OCI-M1 (cell line): ENCODE measurements at regions not wholly inside any gene's neighbourhood (a gene's known extent, or its start where the extent isn't known, plus 50 kb on each side); places are given as distances from the start of the nearest gene placed in this dataset.
A peak's percentile ranks its signal among the peaks of the same experiment; 100 is the strongest.
"Not testable (repeated sequence)": the region's sequence is repeated elsewhere in the genome, so short reads cannot be mapped to it uniquely, and the experiment has no call there.

ENCODE experiments used
- DNase-seq: peaks from one replicate; lab custom pipeline; 2025; lab: John Stamatoyannopoulos, UW

DNA sequence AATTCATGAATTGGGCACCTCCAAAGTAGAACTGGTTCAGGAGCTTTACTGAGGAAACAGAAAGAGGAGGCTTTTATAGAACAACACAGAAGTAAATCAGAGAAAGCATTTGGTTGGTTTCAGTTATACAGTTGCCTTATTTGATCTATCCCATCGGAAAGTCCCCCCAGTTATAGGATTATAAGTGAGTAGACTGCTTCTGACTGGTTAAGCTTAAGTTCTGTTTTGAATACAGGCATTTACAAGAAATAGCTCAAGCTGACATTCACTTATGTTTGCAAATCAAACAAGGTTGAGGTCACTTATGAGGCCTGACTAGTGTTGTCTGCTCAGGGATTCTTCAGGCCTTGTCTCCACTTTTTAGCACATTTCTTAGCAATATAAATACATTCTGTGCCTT, 857.4 kb downstream of the EFNB2 start:
- no peak for DNase-seq

DNA sequence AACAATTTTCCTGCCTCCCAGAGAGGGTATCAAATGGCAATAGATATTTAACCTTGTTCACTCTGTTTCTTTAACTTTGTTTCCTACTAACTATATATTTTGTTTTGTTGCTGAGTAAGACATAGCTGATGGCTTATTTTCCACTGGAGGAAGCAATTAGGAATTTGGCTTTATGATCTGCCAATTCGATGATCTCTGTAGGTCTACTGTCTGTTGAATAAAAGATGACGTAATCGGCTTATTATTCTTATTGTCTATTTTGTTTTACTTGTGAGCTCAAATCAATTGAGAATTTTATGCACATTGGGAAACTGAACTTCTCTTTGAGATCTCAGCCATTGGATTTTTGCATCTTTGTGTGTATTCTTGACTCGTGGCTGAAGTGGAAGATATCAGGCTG, 862.6 kb downstream of the EFNB2 start:
- DNase-seq = no peak

DNA sequence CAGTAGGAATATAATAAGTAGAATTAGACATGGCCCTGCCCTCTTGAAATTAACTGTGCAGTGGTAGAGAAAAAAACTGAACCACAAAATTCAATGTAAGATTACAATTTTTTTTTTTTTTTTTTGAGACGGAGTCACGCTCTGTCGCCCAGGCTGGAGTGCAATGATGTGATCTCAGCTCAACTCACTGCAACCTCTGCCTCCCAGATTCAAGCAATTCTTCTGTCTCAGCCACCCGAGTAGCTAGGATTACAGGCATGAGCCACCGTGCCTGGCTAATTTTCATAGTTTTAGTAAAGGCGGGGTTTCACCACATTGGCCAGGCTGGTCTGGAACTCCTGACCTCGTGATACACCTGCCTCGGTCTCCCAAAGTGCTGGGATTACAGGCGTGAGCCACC, 864.3 kb downstream of the EFNB2 start:
- not testable (repeated sequence) for DNase-seq

DNA sequence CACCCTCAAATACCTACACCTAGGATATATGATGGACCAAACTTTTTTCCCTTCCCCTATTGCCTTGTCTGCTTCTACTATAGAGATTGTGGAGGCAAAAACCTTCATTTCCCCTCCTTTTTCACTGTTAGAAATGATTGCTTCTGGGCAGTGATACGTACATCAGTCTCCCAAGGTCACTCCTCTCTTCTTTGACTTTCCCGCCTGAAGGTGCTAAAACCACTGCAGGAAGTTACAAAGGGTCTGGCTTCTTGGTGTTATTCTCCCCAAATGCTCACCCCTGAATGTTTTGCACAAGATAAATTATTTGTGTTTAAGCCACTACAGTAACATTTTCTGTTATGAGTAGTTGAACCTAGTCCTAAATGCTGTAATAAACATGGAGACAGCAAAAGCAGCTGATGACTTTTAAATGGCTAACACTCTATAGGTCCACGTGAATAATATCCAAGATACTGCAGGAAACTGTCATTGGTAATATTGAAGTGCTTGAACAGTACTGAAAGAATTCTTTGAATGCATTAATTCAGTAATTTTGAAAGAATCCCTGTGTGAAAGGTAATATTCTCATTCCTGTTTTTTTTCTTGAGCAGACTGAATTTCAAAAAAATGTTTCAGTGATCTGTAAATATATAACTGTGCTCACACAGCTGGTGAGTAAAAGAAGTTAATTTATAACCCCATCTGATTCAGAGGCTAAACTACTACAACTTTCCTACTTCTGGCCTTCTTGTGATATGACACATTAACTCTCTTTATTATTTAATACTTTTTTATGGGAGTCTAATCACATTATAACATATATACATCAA, 865.1 kb downstream of the EFNB2 start:
- no peak for DNase-seq

DNA sequence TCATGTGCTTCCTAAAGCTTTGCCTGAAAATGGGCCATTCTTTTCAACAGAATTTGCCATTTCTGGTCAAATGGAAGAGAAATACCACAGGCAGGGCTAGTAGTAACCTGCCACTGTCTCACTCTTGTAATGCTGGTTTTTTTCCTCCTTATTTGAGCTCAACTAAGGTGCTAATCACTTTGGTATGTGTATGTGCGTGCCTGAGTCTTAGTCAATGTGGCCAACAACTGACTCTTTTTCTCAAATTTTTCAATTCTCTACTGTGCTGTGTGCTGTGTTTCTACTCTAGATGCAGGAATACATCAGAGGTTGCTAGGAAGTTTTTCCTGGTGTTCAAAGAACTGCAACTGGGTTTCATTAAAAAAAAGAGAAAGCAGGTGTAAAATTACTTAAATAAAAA, 870.2 kb downstream of the EFNB2 start:
- DNase-seq = no peak

DNA sequence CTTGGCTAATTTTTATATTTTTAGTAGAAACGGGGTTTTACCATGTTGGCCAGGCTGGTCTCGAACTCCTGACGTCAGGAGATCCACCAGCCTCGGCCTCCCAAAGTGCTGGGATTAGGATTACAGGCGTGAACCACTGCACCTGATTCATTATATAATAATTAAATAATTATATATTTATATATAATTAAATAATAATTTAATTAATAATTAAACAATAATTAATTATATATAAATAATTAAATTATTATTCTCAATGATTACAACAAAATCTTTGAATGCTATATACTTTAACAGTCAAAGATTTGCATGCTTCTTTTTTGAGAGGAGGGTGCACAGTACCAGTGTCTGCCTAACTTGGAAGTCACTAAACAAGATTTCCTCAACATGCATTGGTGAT, 872.3 kb downstream of the EFNB2 start:
- DNase-seq = no peak

DNA sequence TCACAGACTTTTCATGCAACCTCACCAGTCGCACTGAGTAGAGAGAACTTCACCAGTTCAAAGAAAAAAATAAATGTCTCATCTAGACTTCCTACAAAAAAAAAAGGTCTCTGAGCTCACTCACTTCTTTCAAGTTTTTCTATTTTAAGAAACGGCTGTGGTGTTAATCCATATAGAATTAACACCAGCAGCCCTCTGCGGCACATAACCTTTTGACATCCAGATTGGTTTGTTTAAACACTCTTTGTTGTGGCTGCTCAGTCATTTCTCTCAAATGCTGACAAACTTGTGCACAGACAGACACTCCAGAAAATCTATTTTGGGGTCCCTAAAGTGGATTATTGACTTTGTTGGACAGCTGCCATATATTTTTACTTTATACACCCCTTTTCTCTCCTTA, 874.9 kb downstream of the EFNB2 start:
- no peak for DNase-seq

DNA sequence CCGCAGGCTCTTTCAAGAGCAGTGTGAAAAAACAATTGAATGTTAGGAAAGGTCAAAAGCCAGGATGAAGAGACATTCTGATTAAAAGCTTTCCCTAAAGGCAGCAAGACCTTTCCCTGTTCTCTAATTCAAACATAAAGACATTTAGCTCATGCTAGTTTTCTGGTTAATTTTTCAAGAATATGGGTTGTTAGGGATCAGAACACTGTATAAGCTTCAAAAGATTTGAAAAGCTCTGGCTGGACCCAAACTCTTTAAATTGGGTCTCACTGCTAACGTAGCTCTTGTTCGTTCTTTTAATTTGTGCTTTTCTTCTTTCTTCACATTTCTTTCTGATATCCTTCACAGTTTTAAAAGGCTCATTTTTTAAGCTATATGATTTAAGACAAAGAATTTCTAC, 877.0 kb downstream of the EFNB2 start:
- no peak for DNase-seq

DNA sequence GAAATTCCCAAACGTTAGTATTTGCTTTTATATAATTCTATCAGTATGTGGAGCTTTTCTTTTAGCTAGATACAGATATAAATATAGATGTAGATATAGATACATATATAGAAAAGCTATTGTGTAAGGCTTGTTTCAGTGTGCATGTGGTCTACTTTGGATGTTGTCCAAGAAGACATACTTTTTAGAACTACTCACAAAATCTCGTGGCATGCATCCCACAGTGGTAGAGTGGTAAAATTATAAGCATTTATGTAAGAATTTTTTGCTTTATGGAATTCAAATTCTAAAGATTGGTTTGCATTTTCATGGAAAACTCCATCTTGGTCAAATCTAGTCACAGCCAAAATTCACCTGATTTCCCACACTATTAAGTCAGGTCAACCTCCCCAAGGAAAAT, 880.4 kb downstream of the EFNB2 start:
- no peak for DNase-seq

DNA sequence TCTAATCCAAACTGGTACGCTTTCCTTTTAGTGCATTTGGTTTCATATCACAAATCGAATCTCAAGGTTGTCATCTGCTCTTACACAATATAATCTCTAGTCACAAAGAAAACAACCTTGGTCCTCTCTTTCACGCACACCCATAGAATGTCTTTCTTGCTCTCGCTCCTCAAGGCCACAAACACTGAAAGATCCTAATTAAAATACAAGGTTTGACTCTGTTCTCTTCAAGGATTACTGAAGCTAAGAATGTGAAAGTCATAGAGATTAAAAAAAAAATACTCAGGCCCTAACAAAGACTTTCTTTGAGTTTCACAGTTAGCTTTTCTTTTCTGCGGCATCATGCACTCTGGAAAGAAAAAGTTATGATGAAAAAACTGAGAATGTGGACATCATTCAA, 891.5 kb downstream of the EFNB2 start:
- DNase-seq = no peak

DNA sequence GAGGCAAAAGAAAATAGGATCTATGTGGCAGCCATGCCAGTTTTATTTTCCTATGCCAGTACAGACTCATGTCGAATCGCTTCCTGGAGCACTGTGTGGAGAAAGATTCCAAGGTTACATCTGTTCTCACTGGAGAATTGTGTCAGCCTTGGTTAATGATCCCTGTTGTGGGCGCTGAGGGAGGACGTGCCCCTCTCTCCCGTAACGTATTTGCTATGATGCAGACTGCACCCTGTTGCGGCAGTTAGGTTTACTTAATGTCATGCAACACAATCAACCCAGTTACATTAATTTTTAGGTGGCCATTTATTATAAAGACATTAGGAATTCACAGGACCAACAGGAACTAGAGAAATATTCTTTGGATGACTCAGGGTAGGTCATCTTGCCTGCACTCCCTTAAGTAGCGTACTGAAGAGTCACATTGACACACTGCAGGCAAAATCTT, 892.9 kb downstream of the EFNB2 start:
- no peak for DNase-seq

DNA sequence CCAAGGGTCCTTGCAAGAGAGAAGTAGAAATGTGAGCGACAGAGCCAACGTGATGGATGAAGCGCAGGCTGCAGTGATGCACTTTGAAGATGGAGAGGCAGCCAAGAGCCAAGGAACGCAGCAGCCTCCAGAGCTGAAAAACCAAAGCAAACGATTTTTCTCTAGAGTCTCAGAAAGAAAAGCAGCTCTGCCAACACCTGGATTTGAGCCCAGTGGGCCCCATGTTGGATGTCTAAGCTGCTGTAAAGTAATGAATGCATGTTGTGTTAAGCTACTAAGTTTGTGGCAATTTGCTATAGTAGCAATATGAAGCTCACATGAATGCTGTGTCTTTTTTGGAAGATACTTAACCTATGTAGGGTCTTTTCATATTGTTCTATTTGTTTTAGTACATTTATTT, 894.3 kb downstream of the EFNB2 start:
- no peak for DNase-seq

DNA sequence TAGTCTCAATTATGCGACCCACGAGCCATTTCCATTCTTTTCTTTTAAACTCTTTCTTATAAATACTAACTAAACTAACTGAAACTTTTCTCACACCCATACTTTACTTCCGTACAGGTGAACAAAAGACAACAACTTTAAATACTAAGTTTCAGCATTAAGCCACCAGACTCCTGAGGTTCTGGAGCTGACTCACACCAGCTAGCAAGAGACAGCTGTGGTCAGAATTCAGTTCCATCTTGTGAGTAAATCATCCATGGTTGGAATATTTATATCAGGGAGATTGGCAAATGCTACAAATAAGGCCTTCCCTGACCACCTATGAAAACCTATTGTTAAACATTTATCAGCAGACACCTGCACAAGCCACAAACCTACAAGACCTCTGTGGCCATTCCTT, 897.0 kb downstream of the EFNB2 start:
- DNase-seq = no peak

DNA sequence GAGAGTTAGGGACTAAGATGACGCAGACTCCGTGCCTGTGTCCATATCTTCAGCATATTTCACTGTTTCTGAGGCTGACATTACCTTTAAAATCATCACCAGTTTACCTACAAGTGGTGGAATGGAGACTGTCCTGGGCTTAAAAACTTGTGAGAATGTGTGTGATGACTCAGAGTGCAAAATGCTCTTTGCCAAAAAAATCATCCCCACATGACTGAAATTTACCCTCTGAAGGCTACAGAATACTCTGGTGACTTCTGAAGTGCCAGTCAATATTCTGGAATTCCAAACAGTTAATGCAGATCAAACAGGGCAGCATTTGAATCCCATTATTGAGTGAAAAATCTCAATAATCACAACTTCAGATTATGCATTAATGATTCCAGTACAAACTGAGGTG, 901.4 kb downstream of the EFNB2 start:
- DNase-seq = no peak

DNA sequence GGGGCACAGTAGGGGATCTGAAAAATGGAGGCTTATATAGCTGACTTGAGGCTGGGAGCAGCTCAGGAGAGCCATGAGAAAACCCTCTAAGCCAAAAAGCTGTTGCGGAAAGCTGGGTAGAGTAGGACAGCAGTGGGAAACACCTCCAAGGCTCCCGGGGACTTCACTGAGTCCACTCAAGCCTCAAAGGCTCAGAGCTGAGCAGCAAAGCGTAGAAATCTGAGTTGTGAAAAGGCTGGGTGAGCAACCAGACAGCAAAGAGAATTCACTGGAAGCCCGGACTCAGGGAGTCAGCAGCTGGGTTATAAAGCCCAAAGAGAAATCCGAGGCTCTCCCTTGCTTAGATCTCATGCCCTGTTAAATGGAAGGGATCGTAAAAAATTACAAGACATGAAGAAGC, 905.0 kb downstream of the EFNB2 start:
- DNase-seq = no peak

DNA sequence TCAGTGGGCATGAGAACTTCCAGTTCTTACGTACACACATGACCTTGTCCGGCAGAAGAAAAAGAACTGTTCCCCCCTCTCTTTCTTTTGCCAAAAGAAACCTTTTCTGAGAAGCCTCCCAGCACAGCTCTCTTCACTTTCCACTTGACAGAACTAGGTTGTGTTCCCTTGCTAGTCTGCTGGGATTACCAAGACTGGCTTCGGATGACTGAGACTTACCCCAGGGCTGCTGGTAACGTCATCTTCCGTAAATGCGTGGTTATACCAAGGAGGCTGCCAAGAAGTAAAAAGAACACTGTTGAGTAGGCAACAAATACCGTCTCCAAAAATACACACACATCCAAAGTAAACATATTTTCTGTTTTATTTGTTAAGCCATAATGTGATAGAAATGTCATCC, 908.2 kb downstream of the EFNB2 start:
- no peak for DNase-seq

DNA sequence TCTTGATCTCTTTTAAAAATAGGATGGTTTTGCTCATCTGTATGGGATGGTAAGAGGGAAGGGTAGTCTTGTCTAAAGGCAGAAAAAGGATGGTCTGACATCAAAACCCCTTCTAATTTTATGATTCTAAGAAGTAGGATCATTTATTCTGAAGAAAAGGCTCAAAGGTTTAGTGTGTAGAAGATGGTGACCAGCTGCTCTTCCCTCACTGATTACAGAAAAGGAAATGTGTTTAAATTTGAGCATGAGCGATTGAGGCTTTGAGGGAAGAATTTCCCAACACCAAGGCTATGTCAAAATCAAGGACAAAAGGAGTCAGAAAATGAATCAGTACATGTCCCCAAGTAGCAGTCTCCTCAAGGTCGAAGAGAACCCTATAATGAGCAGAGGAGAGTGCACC, 909.8 kb downstream of the EFNB2 start:
- no peak for DNase-seq

DNA sequence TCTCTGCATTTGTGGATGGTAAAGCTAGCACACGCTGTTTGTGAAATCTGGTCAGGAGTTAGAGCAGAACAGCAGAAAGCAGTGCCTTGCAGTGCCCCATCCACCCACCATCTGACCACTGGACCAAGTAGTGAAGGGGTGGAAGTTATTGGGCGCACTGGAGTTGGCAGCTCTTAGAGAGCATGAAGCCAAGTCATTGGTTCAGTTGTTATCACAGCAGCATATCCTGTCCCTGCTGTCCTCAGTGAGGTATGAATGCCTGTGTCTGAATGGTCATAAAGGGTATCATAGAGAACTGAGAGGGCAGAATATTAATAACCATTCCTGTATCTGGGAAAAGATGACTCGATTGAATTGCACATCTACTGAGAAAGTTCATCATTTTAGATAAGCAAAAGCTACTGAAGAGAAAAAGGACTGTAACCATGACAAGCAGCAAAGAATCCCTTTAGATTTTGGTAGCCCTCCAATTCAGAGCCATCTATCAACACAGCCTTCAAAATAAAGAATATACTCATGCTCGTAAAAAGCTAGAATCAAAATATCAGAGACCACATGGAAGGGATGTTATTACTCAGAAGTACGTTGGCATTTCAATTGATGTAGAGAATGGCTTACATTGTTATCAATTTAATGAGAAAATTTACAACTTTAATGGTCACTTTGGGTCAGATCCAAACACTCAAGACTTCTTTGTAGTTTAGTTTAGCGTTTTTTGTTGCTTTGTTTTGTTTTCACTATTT, 919.0 kb downstream of the EFNB2 start:
- no peak for DNase-seq

DNA sequence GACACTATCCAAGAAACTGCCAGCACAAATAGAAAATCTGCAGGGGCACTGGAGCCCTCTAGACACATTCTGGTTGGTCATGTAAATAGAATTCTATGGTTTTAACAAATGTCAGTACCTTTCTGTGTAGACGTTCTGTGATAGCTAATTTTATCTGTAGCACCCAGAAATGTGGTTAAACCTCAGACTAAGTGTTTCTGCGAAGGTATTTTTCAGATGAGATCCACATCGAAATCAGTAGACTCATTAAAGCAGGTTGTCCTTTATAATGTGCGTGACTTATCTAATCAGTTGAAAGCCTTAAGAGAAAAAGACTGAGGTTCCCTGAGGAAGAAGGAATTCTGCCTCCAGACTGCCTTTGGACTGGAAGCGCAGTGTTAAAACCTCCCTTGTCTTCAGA, 922.9 kb downstream of the EFNB2 start:
- peak; percentile 77 for DNase-seq

DNA sequence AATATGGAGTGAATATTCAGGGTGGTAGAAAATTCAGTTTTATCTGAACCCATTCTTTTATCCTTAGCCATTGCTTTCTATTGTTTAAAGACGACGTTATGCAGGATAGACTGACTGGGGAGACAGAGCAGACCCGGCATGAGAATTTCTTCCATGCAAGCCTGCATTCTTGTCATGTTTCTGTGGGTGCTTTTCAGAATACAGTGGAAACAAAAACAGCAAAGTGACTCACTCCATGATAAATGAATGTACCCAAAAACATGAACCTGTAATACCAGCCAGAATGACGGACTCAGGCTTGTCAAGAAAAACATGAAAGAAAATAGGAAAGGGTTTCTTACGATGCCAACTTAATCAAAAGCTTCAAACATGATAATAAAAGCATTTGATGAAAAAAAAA, 924.0 kb downstream of the EFNB2 start:
- no peak for DNase-seq

DNA sequence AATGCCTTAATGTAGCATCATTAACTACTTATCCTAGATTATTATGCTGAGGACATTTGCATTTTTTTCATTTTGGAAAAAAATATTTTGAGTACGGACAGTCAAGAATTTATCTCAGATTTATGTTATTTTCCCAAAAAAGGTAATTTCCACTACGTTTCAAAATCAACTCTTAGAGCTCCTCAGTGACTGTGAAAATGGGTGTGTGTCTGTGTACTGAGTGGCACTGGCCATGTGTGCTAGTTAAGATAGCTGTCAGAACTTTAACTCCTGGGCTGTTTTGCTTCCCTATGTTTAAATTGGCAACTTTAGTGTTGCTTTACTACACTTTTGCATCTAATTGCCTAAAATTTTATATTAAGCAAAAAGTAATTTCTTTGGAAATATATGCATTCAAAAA, 927.4 kb downstream of the EFNB2 start:
- no peak for DNase-seq

DNA sequence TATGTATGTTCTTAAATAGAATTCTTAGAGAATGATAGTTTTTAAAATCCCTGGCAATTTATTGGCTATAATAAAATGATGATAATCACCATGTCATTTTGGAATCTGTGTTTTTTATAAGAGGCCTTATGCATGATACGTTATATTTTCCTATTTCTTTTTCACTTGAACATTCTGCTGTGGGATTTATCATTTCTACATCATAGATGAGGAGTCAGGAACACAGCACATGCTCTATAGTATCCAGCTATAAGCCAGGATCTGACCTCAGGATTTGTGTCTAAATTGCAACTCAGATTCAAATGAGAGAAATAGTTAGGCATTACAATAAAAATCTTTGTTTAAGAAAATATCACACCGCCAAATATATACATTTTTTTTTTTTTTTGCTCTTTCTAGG, 928.0 kb downstream of the EFNB2 start:
- DNase-seq = no peak

DNA sequence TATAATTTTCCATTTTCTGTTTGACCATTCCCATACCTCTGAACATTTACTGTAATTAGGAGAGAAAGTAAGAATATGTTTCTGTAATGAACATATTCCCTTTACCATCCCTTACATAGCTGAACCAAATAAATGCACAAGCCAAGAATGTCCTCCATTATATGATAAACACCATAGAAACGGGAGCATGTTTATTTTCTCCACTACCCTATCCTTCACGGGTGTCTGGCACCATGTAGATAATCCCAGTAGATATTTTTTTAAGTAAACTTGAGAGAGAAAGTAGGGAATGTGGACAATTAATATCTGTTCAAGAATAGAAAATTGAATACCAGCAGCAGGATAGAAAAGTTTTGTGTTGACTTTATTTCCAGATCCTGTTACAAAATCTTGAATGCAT, 928.4 kb downstream of the EFNB2 start:
- no peak for DNase-seq
